Esophagus squamous epithelium (tissue), 4 donors: ENCODE measurements at regions not wholly inside any gene's neighbourhood (a gene's known extent, or its start where the extent isn't known, plus 50 kb on each side); places are given as distances from the start of the nearest gene placed in this dataset.

ENCODE experiments used
- POLR2A ChIP-seq, 4 donors: fragments of 450-650 bp; IDR thresholded peaks; one replicate each; pipeline ENCODE4 v1.6.1; 2017; ENCODE audit warnings: antibody characterized with exemption in 4 of 4, mild to moderate bottlenecking in 4 of 4, moderate library complexity in 3 of 4
- TF ChIP-seq, protein P1 (sequence below), 6 experiments: fragments of 450-650 bp in 4 of 6; fragments of 200-600 bp in 2 of 6; sonication (generic) in 2 of 6; IDR thresholded peaks; one replicate each; pipeline ENCODE4 v1.5.1; 2016 to 2019; ENCODE audit warnings: antibody characterized with exemption in 6 of 6, mild to moderate bottlenecking in 4 of 6, moderate library complexity in 4 of 6

DNA sequence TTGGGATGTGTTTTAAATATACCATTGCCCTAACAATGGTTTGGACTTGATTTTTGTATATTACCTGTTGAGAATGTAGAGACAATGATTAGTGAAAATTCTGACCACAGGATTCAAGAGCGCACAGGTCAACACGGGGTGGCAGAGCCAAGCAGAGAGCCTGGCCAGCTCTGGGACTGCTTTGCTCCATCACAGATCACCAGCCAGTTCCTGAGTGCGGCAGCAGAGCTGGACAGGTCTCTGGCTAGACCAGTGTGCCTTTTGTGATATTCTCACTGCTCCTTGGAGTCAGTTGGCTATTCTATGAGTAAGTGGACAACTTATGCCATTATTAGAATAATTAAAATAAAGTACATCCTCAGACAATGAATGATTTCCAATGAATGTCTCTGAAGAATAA is 351.2 kb upstream of the ATP10A start:
- TF ChIP-seq, protein P1, sequence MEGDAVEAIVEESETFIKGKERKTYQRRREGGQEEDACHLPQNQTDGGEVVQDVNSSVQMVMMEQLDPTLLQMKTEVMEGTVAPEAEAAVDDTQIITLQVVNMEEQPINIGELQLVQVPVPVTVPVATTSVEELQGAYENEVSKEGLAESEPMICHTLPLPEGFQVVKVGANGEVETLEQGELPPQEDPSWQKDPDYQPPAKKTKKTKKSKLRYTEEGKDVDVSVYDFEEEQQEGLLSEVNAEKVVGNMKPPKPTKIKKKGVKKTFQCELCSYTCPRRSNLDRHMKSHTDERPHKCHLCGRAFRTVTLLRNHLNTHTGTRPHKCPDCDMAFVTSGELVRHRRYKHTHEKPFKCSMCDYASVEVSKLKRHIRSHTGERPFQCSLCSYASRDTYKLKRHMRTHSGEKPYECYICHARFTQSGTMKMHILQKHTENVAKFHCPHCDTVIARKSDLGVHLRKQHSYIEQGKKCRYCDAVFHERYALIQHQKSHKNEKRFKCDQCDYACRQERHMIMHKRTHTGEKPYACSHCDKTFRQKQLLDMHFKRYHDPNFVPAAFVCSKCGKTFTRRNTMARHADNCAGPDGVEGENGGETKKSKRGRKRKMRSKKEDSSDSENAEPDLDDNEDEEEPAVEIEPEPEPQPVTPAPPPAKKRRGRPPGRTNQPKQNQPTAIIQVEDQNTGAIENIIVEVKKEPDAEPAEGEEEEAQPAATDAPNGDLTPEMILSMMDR (IDR thresholded peaks at IDR 0.05), result no peak
- TF ChIP-seq POLR2A (IDR thresholded peaks at IDR 0.05), result no peak
